Stomach (tissue), 4 donors: ENCODE measurements at regions not wholly inside any gene's neighbourhood (a gene's known extent, or its start where the extent isn't known, plus 50 kb on each side); places are given as distances from the start of the nearest gene placed in this dataset.
"Not testable (repeated sequence)": the region's sequence is repeated elsewhere in the genome, so short reads cannot be mapped to it uniquely, and the experiment has no call there.

Source experiments
- CTCF ChIP-seq, 7 experiments: fragments of 450-650 bp in 4 of 7; fragments of 200-600 bp in 3 of 7; sonication (generic) in 3 of 7; IDR thresholded peaks; one replicate each; pipeline ENCODE4 v1.5.1; 2016 to 2019; ENCODE audit warnings: antibody characterized with exemption in 7 of 7, control low read depth in 2 of 7, mild to moderate bottlenecking in 1 of 7
- POLR2AphosphoS5 ChIP-seq, 3 donors: sonication (generic); formaldehyde crosslinking; IDR thresholded peaks; one replicate each; pipeline ENCODE4 v1.6.1; 2016; ENCODE audit warnings: antibody characterized with exemption in 3 of 3

- not testable (repeated sequence) for TF ChIP-seq POLR2AphosphoS5, CTCF (IDR thresholded peaks at IDR 0.05)
Observed at GRCh38 chr5:101627770-101628169, 668.3 kb downstream of the SLCO4C1 start.
